ENCODE measurements at regions not wholly inside any gene's neighbourhood (a gene's known extent, or its start where the extent isn't known, plus 50 kb on each side); places are given as distances from the start of the nearest gene placed in this dataset.
"Not testable (repeated sequence)": the region's sequence is repeated elsewhere in the genome, so short reads cannot be mapped to it uniquely, and the experiment has no call there.

GRCh38 chr5:19098434-19098833, 889.6 kb downstream of the CDH18 start:
- Mint-ChIP-seq H3K4me1 (no peaks in the 10 kb centered on the region), H3K9me3 (peaks cover 9% of the 10 kb centered on the region), H3K27ac (no peak overlapping the region)

GRCh38 chr5:19099195-19099594, 888.8 kb downstream of the CDH18 start:
- H3K4me1 Mint-ChIP-seq = no peaks in the 10 kb centered on the region
- no peak overlapping the region for H3K4me3 Mint-ChIP-seq
- no peaks in the 10 kb centered on the region for H3K27me3 Mint-ChIP-seq
- H3K9me3 Mint-ChIP-seq = peaks cover 9% of the 10 kb centered on the region
- no peaks in the 10 kb centered on the region for H3K36me3 Mint-ChIP-seq
- H3K27ac Mint-ChIP-seq = no peak overlapping the region

More at GRCh38 chr5:19098434-19098833, 889.6 kb downstream of the CDH18 start:
- no peak overlapping the region for H3K4me3 Mint-ChIP-seq
- H3K27me3 Mint-ChIP-seq = no peaks in the 10 kb centered on the region
- H3K36me3 Mint-ChIP-seq = no peaks in the 10 kb centered on the region

- Mint-ChIP-seq H3K4me1 (no peaks in the 10 kb centered on the region), H3K9me3 (peaks cover 9% of the 10 kb centered on the region), H3K27ac (no peak overlapping the region), H3K4me3 (no peak overlapping the region), H3K36me3 (no peaks in the 10 kb centered on the region), H3K27me3 (no peaks in the 10 kb centered on the region)
Measured at GRCh38 chr5:19104948-19105347, 883.1 kb downstream of the CDH18 start.

GRCh38 chr5:19122923-19123322, 865.1 kb downstream of the CDH18 start:
- Mint-ChIP-seq H3K27ac (no peak overlapping the region), H3K36me3 (no peaks in the 10 kb centered on the region), H3K9me3 (no peaks in the 10 kb centered on the region), H3K4me1 (no peaks in the 10 kb centered on the region), H3K27me3 (no peaks in the 10 kb centered on the region), H3K4me3 (no peak overlapping the region)

- no peaks in the 10 kb centered on the region for H3K36me3 Mint-ChIP-seq
- H3K9me3 Mint-ChIP-seq = peaks cover 4% of the 10 kb centered on the region
- no peaks in the 10 kb centered on the region for H3K4me1 Mint-ChIP-seq
- H3K27me3 Mint-ChIP-seq = no peaks in the 10 kb centered on the region
- no peak overlapping the region for H3K4me3 Mint-ChIP-seq
- no peak overlapping the region for H3K27ac Mint-ChIP-seq
Measured at GRCh38 chr5:19125956-19126713, 861.9 kb downstream of the CDH18 start.

GRCh38 chr5:19140276-19140675, 847.7 kb downstream of the CDH18 start:
- Mint-ChIP-seq H3K27me3 (no peaks in the 10 kb centered on the region), H3K4me3 (no peak overlapping the region), H3K4me1 (no peaks in the 10 kb centered on the region), H3K9me3 (peaks cover 10% of the 10 kb centered on the region), H3K27ac (no peak overlapping the region), H3K36me3 (no peaks in the 10 kb centered on the region)

GRCh38 chr5:19141937-19142524, 846.0 kb downstream of the CDH18 start:
- not testable (repeated sequence) for H3K4me1 Mint-ChIP-seq, H3K4me3 Mint-ChIP-seq, H3K27me3 Mint-ChIP-seq, H3K27ac Mint-ChIP-seq, H3K36me3 Mint-ChIP-seq
- H3K9me3 Mint-ChIP-seq = peaks cover 10% of the 10 kb centered on the region

- not testable (repeated sequence) for H3K27ac Mint-ChIP-seq, H3K4me1 Mint-ChIP-seq, H3K4me3 Mint-ChIP-seq, H3K27me3 Mint-ChIP-seq, H3K36me3 Mint-ChIP-seq
- peaks cover 10% of the 10 kb centered on the region for H3K9me3 Mint-ChIP-seq
Measured at GRCh38 chr5:19142713-19143414, 845.1 kb downstream of the CDH18 start.

- Mint-ChIP-seq H3K36me3 (no peaks in the 10 kb centered on the region), H3K27me3 (no peaks in the 10 kb centered on the region), H3K27ac (no peak overlapping the region), H3K4me3 (no peak overlapping the region), H3K4me1 (no peaks in the 10 kb centered on the region), H3K9me3 (peaks cover 10% of the 10 kb centered on the region)
Measured at GRCh38 chr5:19143935-19144334, 844.1 kb downstream of the CDH18 start.

- Mint-ChIP-seq H3K27ac (no peak overlapping the region), H3K27me3 (no peaks in the 10 kb centered on the region), H3K36me3 (no peaks in the 10 kb centered on the region), H3K9me3 (peaks cover 5% of the 10 kb centered on the region), H3K4me1 (no peaks in the 10 kb centered on the region), H3K4me3 (no peak overlapping the region)
Measured at GRCh38 chr5:19169426-19169825, 818.6 kb downstream of the CDH18 start.

- H3K4me1 Mint-ChIP-seq = no peaks in the 10 kb centered on the region
- H3K4me3 Mint-ChIP-seq = no peak overlapping the region
- no peak overlapping the region for H3K27ac Mint-ChIP-seq
- no peaks in the 10 kb centered on the region for H3K36me3 Mint-ChIP-seq
- no peaks in the 10 kb centered on the region for H3K9me3 Mint-ChIP-seq
- H3K27me3 Mint-ChIP-seq = no peaks in the 10 kb centered on the region
Measured at GRCh38 chr5:19172926-19173470, 815.0 kb downstream of the CDH18 start.

- H3K9me3 Mint-ChIP-seq = no peaks in the 10 kb centered on the region
- H3K27ac Mint-ChIP-seq = no peak overlapping the region
- H3K4me1 Mint-ChIP-seq = no peaks in the 10 kb centered on the region
- no peak overlapping the region for H3K4me3 Mint-ChIP-seq
- H3K36me3 Mint-ChIP-seq = no peaks in the 10 kb centered on the region
- H3K27me3 Mint-ChIP-seq = no peaks in the 10 kb centered on the region
Measured at GRCh38 chr5:19175776-19176570, 812.0 kb downstream of the CDH18 start.

- H3K4me1 Mint-ChIP-seq = no peaks in the 10 kb centered on the region
- H3K27me3 Mint-ChIP-seq = no peaks in the 10 kb centered on the region
- no peak overlapping the region for H3K27ac Mint-ChIP-seq
- H3K4me3 Mint-ChIP-seq = no peak overlapping the region
- no peaks in the 10 kb centered on the region for H3K36me3 Mint-ChIP-seq
- H3K9me3 Mint-ChIP-seq = no peaks in the 10 kb centered on the region
Measured at GRCh38 chr5:19179571-19179970, 808.4 kb downstream of the CDH18 start.

GRCh38 chr5:19189176-19189575, 798.8 kb downstream of the CDH18 start:
- Mint-ChIP-seq H3K4me3 (no peak overlapping the region), H3K27me3 (no peaks in the 10 kb centered on the region), H3K36me3 (no peaks in the 10 kb centered on the region), H3K27ac (no peak overlapping the region), H3K4me1 (no peaks in the 10 kb centered on the region), H3K9me3 (peaks cover 10% of the 10 kb centered on the region)

- no peaks in the 10 kb centered on the region for H3K4me1 Mint-ChIP-seq
- no peak overlapping the region for H3K27ac Mint-ChIP-seq
- peaks cover 7% of the 10 kb centered on the region for H3K9me3 Mint-ChIP-seq
- H3K36me3 Mint-ChIP-seq = peaks cover 1% of the 10 kb centered on the region
- H3K4me3 Mint-ChIP-seq = no peak overlapping the region
- no peaks in the 10 kb centered on the region for H3K27me3 Mint-ChIP-seq
Measured at GRCh38 chr5:19193631-19194030, 794.4 kb downstream of the CDH18 start.
